Effector CD8-positive, alpha-beta T cell (primary cell): ENCODE measurements at regions not wholly inside any gene's neighbourhood (a gene's known extent, or its start where the extent isn't known, plus 50 kb on each side); places are given as distances from the start of the nearest gene placed in this dataset.
"Not testable (repeated sequence)": the region's sequence is repeated elsewhere in the genome, so short reads cannot be mapped to it uniquely, and the experiment has no call there.

Experiments used
- DNase-seq: peaks from one replicate; lab custom pipeline; 2025; lab: John Stamatoyannopoulos, UW

- no peak for DNase-seq
Observed at GRCh38 chr16:7278636-7279035, 54.0 kb upstream of the RBFOX1 start.

- DNase-seq = no peak
Observed at GRCh38 chr16:7272567-7273158, 60.0 kb upstream of the RBFOX1 start.

GRCh38 chr16:7271486-7271885 is 61.2 kb upstream of the RBFOX1 start:
- DNase-seq = no peak

- no peak for DNase-seq
Observed at GRCh38 chr16:7270823-7271222, 61.8 kb upstream of the RBFOX1 start.

- no peak for DNase-seq
Observed at GRCh38 chr16:7270006-7270405, 62.6 kb upstream of the RBFOX1 start.

- no peak for DNase-seq
Observed at GRCh38 chr16:7268182-7268581, 64.5 kb upstream of the RBFOX1 start.

GRCh38 chr16:7257016-7257415 is 75.6 kb upstream of the RBFOX1 start:
- DNase-seq = no peak

- DNase-seq = no peak
Observed at GRCh38 chr16:7246578-7246977, 86.1 kb upstream of the RBFOX1 start.

- no peak for DNase-seq
Observed at GRCh38 chr16:7239547-7239946, 93.1 kb upstream of the RBFOX1 start.

- DNase-seq = no peak
Observed at GRCh38 chr16:7236824-7237410, 95.7 kb upstream of the RBFOX1 start.

- DNase-seq = no peak
Observed at GRCh38 chr16:7233975-7234374, 98.7 kb upstream of the RBFOX1 start.

GRCh38 chr16:7231762-7232161 is 100.9 kb upstream of the RBFOX1 start:
- no peak for DNase-seq

- DNase-seq = not testable (repeated sequence)
Observed at GRCh38 chr16:7229433-7230218, 103.0 kb upstream of the RBFOX1 start.

GRCh38 chr16:7227229-7227721 is 105.4 kb upstream of the RBFOX1 start:
- DNase-seq = no peak

GRCh38 chr16:7221157-7221556 is 111.5 kb upstream of the RBFOX1 start:
- DNase-seq = no peak

- DNase-seq = no peak
Observed at GRCh38 chr16:7218936-7219335, 113.7 kb upstream of the RBFOX1 start.

GRCh38 chr16:7217797-7218196 is 114.8 kb upstream of the RBFOX1 start:
- DNase-seq = no peak

GRCh38 chr16:7216719-7217118 is 115.9 kb upstream of the RBFOX1 start:
- no peak for DNase-seq

- DNase-seq = no peak
Observed at GRCh38 chr16:7211781-7212180, 120.9 kb upstream of the RBFOX1 start.

GRCh38 chr16:7209598-7209997 is 123.0 kb upstream of the RBFOX1 start:
- no peak for DNase-seq

GRCh38 chr16:7206469-7206868 is 126.2 kb upstream of the RBFOX1 start:
- DNase-seq = no peak

GRCh38 chr16:7200320-7200719 is 132.3 kb upstream of the RBFOX1 start:
- DNase-seq = no peak

- no peak for DNase-seq
Observed at GRCh38 chr16:7185689-7186088, 147.0 kb upstream of the RBFOX1 start.
